Liver (tissue), 7 donors: ENCODE measurements at regions not wholly inside any gene's neighbourhood (a gene's known extent, or its start where the extent isn't known, plus 50 kb on each side); places are given as distances from the start of the nearest gene placed in this dataset.

Experiments used
- DNase-seq: peaks from one replicate; pipeline ENCODE4 v3.0.0-alpha.2; 2017; ENCODE audit warnings: low spot score
- H3K27ac ChIP-seq, 2 donors: one replicate each; pipeline ENCODE4 v1.7.0; 2013; ENCODE audit warnings: inconsistent platforms in 2 of 2, low read length in 2 of 2, control low read depth in 1 of 2, low read depth in 1 of 2, mild to moderate bottlenecking in 1 of 2
- H3K27me3 ChIP-seq, 4 donors: one replicate each; pipeline versions ENCODE4 v1.6.1 to v1.7.0; 2013; ENCODE audit warnings: low read length in 3 of 4, inconsistent platforms in 1 of 4, mild to moderate bottlenecking in 1 of 4, moderate library complexity in 1 of 4; ENCODE audit not compliant: control insufficient read depth in 4 of 4, insufficient read depth in 4 of 4
- H3K36me3 ChIP-seq, 4 donors: one replicate each; pipeline versions ENCODE4 v1.6.1 to v1.7.0; 2013; ENCODE audit warnings: low read length in 3 of 4, mild to moderate bottlenecking in 3 of 4, low read depth in 1 of 4, moderate library complexity in 1 of 4; ENCODE audit not compliant: control insufficient read depth in 4 of 4, insufficient read depth in 3 of 4
- H3K4me1 ChIP-seq, 4 donors: one replicate each; pipeline versions ENCODE4 v1.6.1 to v1.7.0; 2013; ENCODE audit warnings: low read length in 3 of 4, mild to moderate bottlenecking in 3 of 4, moderate library complexity in 1 of 4; ENCODE audit not compliant: control insufficient read depth in 4 of 4, insufficient read depth in 4 of 4
- H3K4me3 ChIP-seq, 3 donors: one replicate each; pipeline versions ENCODE4 v1.6.1 to v1.7.0; 2013; ENCODE audit warnings: low read length in 3 of 3, control low read depth in 1 of 3, low read depth in 1 of 3, mild to moderate bottlenecking in 1 of 3
- H3K9ac ChIP-seq, 2 donors: one replicate each; pipeline ENCODE4 v1.7.0; 2013; ENCODE audit warnings: low read length in 2 of 2, mild to moderate bottlenecking in 2 of 2, moderate library complexity in 2 of 2, control low read depth in 1 of 2, low read depth in 1 of 2
- H3K9me3 ChIP-seq, 4 donors: one replicate each; pipeline versions ENCODE4 v1.6.1 to v1.7.0; 2013; ENCODE audit warnings: low read length in 3 of 4; ENCODE audit not compliant: control insufficient read depth in 4 of 4
- ATF3 ChIP-seq: IDR thresholded peaks from 2 replicates; pipeline ENCODE4 v1.6.1; 2016; ENCODE audit warnings: antibody characterized with exemption
- CTCF ChIP-seq: fragments of 150-350 bp; IDR thresholded peaks from 2 replicates; pipeline ENCODE4 v1.5.1; 2017; ENCODE audit warnings: improper control_type of control experiment, low read depth, low read length; ENCODE audit not compliant: missing input control
- FOXA1 ChIP-seq: IDR thresholded peaks from 2 replicates; pipeline ENCODE4 v1.6.1; 2016; ENCODE audit warnings: antibody characterized with exemption
- FOXA2 ChIP-seq: IDR thresholded peaks from 2 replicates; pipeline ENCODE4 v1.6.1; 2016; ENCODE audit warnings: antibody characterized with exemption
- GABPA ChIP-seq, 2 donors: IDR thresholded peaks in 1 of 2; conservative IDR thresholded peaks in 1 of 2; 2 replicates each; pipeline ENCODE4 v1.6.1; 2016; ENCODE audit warnings: antibody characterized with exemption in 2 of 2, mild to moderate bottlenecking in 1 of 2, moderate library complexity in 1 of 2
- MAX ChIP-seq: IDR thresholded peaks from 2 replicates; pipeline ENCODE4 v1.6.1; 2016; ENCODE audit warnings: antibody characterized with exemption
- REST ChIP-seq: IDR thresholded peaks from 2 replicates; pipeline ENCODE4 v1.6.1; 2016; ENCODE audit warnings: antibody characterized with exemption, mild to moderate bottlenecking
- RXRA ChIP-seq, 2 donors: IDR thresholded peaks; 2 replicates each; pipeline ENCODE4 v1.6.1; 2017 to 2018; ENCODE audit warnings: antibody characterized with exemption in 2 of 2, mild to moderate bottlenecking in 1 of 2
- SP1 ChIP-seq: IDR thresholded peaks from 2 replicates; pipeline ENCODE4 v1.6.1; 2018; ENCODE audit warnings: antibody characterized with exemption, mild to moderate bottlenecking
- TAF1 ChIP-seq: conservative IDR thresholded peaks from 2 replicates; pipeline ENCODE4 v1.6.1; 2016; ENCODE audit warnings: antibody characterized with exemption, mild to moderate bottlenecking
- ZBTB33 ChIP-seq: IDR thresholded peaks from 2 replicates; pipeline ENCODE4 v1.6.1; 2016; ENCODE audit warnings: antibody characterized with exemption
- donor health status: healthy.
- donor health status: healthy.
- donor health status: healthy.
- donor health status: healthy.

GRCh38 chr3:22039161-22039560, 288.2 kb upstream of the ZNF385D start:
- Histone ChIP-seq H3K9me3 (no peaks in the 10 kb centered on the region), H3K36me3 (no peaks in the 10 kb centered on the region)

More at GRCh38 chr3:22039161-22039560, 288.2 kb upstream of the ZNF385D start:
- Histone ChIP-seq H3K4me1 (no peaks in the 10 kb centered on the region), H3K27me3 (no peaks in the 10 kb centered on the region), H3K9ac (no peak overlapping the region), H3K27ac (no peak overlapping the region), H3K4me3 (no peak overlapping the region)
- TF ChIP-seq FOXA1, result no peak
- no peak for TF ChIP-seq FOXA2
- TF ChIP-seq CTCF, result no peak
- no peak for TF ChIP-seq TAF1
- no peak for TF ChIP-seq ATF3
- TF ChIP-seq SP1, result no peak
- no peak for TF ChIP-seq MAX
- TF ChIP-seq REST, result no peak
- no peak for TF ChIP-seq ZBTB33
- TF ChIP-seq GABPA (IDR thresholded peaks at IDR 0.05 in 1 of 2, conservative IDR thresholded peaks at IDR 0.05 in 1 of 2), result no peak
- no peak for TF ChIP-seq RXRA (IDR thresholded peaks at IDR 0.05)
- no peak for DNase-seq
